Gastrocnemius medialis (tissue), 4 donors: ENCODE measurements at regions not wholly inside any gene's neighbourhood (a gene's known extent, or its start where the extent isn't known, plus 50 kb on each side); places are given as distances from the start of the nearest gene placed in this dataset.

Experiments used
- ATAC-seq, 2 donors: fragments of 150-250 bp; one replicate each; pipeline ENCODE4 v1.9.1; 2016
- DNase-seq, 2 donors: peaks; one replicate each; pipeline ENCODE4 v3.0.0-alpha.2; 2019
- H3K27ac ChIP-seq, 4 donors: fragments of 200-600 bp; sonication (generic); 1 replicate in 1 of 4; 2 replicates in 3 of 4; pipeline ENCODE4 v1.5.1; 2016 to 2018; ENCODE audit warnings: mild to moderate bottlenecking in 2 of 4, moderate library complexity in 1 of 4
- H3K27me3 ChIP-seq, 3 donors: fragments of 200-600 bp; sonication (generic) in 2 of 3; 1 replicate in 1 of 3; 2 replicates in 2 of 3; pipeline versions ENCODE4 v1.5.1 to v1.6.0; 2016 to 2019; ENCODE audit warnings: mild to moderate bottlenecking in 1 of 3, moderate library complexity in 1 of 3
- H3K36me3 ChIP-seq, 2 donors: fragments of 200-600 bp; sonication (generic) in 1 of 2; one replicate each; pipeline ENCODE4 v1.5.1; 2017 to 2018
- H3K4me1 ChIP-seq, 2 donors: fragments of 200-600 bp; sonication (generic) in 1 of 2; one replicate each; pipeline ENCODE4 v1.5.1; 2016 to 2017; ENCODE audit warnings: mild to moderate bottlenecking in 2 of 2
- H3K4me3 ChIP-seq, 4 donors: fragments of 200-600 bp; sonication (generic) in 3 of 4; 1 replicate in 1 of 4; 2 replicates in 3 of 4; pipeline ENCODE4 v1.5.1; 2016 to 2019; ENCODE audit warnings: mild to moderate bottlenecking in 2 of 4
- H3K9me3 ChIP-seq, 3 donors: fragments of 200-600 bp; sonication (generic) in 2 of 3; 1 replicate in 1 of 3; 2 replicates in 2 of 3; pipeline ENCODE4 v1.5.1; 2016 to 2019
- POLR2A ChIP-seq, 2 donors: fragments of 450-650 bp; IDR thresholded peaks; one replicate each; pipeline ENCODE4 v1.6.1; 2017; ENCODE audit warnings: antibody characterized with exemption in 2 of 2, mild to moderate bottlenecking in 2 of 2, moderate library complexity in 2 of 2
- in situ Hi-C, 4 donors: fragments of 200-750 bp; cut with MboI; loops; one replicate each; pipeline versions ENCODE4 v1.15.0 to v1.8.0; 2017; ENCODE audit warnings: low sequenced_read_pairs in 4 of 4
- intact Hi-C: fragments of 100-400 bp; cut with DNase I; formaldehyde crosslinking; loops from one replicate; pipeline ENCODE4 v1.15.1; 2023; ENCODE audit warnings: low total_unique reads
- TF ChIP-seq, protein P1 (sequence below), 5 experiments: fragments of 450-650 bp in 3 of 5; fragments of 200-600 bp in 2 of 5; sonication (generic) in 2 of 5; IDR thresholded peaks in 4 of 5; conservative IDR thresholded peaks in 1 of 5; 1 replicate in 4 of 5; 2 replicates in 1 of 5; pipeline ENCODE4 v1.5.1; 2016 to 2019; ENCODE audit warnings: antibody characterized with exemption in 5 of 5, mild to moderate bottlenecking in 3 of 5, moderate library complexity in 3 of 5

DNA sequence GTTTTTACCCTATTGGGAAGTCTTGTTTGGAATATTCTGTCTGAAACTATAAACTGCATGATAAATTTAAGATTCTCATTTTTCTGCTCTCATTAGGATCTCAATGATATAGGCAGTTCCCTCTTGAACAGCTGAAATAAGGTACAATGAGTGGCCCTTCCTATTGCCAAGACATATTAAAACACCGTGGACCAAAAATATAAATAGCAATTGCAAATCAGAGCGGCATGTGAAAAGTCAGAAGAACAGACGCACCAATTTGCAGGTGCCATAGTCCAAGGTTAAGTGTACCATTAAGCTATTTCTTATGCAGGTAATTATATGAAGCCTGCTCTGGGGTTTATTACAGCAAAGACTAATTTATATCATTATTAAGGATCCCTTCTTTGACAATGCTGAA lies 920.8 kb upstream of the CELF2 start:
- no peaks in the 10 kb centered on the region for H3K27me3 ChIP-seq
- intact Hi-C loops (no loop called here), in situ Hi-C loops (no loop called here)
- DNase-seq (no peak), ATAC-seq (no peak)
- H3K36me3 ChIP-seq, result no peaks in the 10 kb centered on the region
- H3K4me1 ChIP-seq, result no peaks in the 10 kb centered on the region
- no peaks in the 10 kb centered on the region for H3K9me3 ChIP-seq
- no peak overlapping the region for H3K4me3 ChIP-seq
- H3K27ac ChIP-seq, result no peak overlapping the region
- TF ChIP-seq POLR2A (IDR thresholded peaks at IDR 0.05), result no peak
- TF ChIP-seq, protein P1, sequence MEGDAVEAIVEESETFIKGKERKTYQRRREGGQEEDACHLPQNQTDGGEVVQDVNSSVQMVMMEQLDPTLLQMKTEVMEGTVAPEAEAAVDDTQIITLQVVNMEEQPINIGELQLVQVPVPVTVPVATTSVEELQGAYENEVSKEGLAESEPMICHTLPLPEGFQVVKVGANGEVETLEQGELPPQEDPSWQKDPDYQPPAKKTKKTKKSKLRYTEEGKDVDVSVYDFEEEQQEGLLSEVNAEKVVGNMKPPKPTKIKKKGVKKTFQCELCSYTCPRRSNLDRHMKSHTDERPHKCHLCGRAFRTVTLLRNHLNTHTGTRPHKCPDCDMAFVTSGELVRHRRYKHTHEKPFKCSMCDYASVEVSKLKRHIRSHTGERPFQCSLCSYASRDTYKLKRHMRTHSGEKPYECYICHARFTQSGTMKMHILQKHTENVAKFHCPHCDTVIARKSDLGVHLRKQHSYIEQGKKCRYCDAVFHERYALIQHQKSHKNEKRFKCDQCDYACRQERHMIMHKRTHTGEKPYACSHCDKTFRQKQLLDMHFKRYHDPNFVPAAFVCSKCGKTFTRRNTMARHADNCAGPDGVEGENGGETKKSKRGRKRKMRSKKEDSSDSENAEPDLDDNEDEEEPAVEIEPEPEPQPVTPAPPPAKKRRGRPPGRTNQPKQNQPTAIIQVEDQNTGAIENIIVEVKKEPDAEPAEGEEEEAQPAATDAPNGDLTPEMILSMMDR (IDR thresholded peaks at IDR 0.05 in 4 of 5, conservative IDR thresholded peaks at IDR 0.05 in 1 of 5), result no peak

DNA sequence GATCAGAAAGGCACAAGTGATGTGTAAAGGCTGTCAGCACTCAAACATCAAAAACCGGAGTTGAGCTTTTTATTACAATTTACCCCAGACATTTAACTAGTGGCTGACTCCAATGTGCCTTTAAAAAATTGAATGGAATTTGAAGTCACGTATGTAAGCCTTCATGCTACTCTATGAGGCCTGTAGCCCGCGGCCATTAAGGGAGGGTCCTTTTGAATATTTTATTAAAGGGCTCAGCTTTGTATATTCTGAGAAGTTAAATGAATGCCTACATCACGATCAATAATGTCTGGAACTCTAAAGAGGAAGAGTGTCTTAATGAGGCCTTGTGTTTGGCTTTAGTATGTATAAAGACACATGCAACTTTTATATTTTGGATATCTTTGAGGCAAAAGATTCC lies 916.6 kb upstream of the CELF2 start:
- TF ChIP-seq, protein P1 (IDR thresholded peaks at IDR 0.05 in 4 of 5, conservative IDR thresholded peaks at IDR 0.05 in 1 of 5), result no peak
- no peak for TF ChIP-seq POLR2A (IDR thresholded peaks at IDR 0.05)
- no peak for DNase-seq
- Histone ChIP-seq H3K4me3 (no peak overlapping the region), H3K9me3 (no peaks in the 10 kb centered on the region), H3K36me3 (no peaks in the 10 kb centered on the region), H3K27me3 (no peaks in the 10 kb centered on the region), H3K27ac (no peak overlapping the region), H3K4me1 (no peaks in the 10 kb centered on the region)
- no peak for ATAC-seq
- intact Hi-C loops (no loop called here), in situ Hi-C loops (no loop called here)

DNA sequence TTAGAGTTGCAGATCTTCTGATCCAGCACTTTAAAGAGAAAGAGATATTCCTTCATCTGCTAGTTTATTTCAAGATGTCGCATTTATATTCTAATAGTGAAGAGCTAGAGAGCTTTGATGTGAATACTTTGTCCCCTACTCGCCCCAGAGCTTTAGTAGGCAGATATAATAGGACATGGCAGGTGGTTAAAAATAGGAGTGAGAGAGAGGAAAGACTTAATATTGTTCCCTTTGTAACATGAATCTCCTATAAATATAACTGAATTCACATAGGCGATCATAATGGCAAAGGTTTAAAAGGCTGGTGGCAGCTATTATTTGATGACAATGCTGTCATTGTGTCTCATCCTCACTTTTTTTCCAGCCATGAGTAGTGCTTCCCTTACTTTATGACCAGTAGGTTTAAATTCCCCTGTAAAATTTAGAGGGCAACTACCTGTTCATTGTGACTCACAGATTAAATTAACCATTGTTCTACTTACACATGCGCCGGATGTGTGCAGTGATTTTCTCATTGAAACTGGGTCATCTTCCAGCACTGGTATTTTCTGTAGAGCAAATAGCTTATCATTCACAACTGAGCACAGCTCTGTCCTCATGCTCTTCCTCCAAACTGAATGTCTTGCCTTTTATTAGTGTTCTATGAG lies 906.7 kb upstream of the CELF2 start:
- intact Hi-C loops, result no loop called here
- no peaks in the 10 kb centered on the region for H3K27me3 ChIP-seq
- DNase-seq, result no peak
- TF ChIP-seq, protein P1 (IDR thresholded peaks at IDR 0.05 in 4 of 5, conservative IDR thresholded peaks at IDR 0.05 in 1 of 5), result no peak
- no peak for TF ChIP-seq POLR2A (IDR thresholded peaks at IDR 0.05)
- in situ Hi-C loops, result no loop called here
- H3K9me3 ChIP-seq, result no peaks in the 10 kb centered on the region
- ATAC-seq, result no peak
- H3K4me1 ChIP-seq, result no peaks in the 10 kb centered on the region
- no peak overlapping the region for H3K27ac ChIP-seq
- no peaks in the 10 kb centered on the region for H3K36me3 ChIP-seq
- no peak overlapping the region for H3K4me3 ChIP-seq

DNA sequence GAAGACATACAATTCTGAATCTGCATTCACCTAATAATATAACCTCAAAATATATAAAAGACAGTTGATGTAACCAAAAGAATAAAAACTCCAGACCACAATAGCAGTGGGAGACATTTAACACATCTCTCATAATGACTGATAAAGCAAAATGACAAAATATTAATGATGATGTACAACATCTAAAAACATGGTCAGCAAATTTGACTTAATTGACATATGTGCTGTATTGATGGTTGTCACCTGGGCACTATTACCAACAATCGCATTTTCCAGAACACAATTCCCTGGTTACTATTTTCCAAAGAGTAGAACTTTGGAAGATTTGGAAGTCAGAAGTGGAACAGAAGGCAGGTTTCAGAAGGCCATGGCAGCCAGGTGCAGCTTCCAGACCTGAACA lies 899.5 kb upstream of the CELF2 start:
- H3K9me3 ChIP-seq, result no peaks in the 10 kb centered on the region
- in situ Hi-C loops, result no loop called here
- DNase-seq (no peak), ATAC-seq (no peak)
- no peak overlapping the region for H3K4me3 ChIP-seq
- H3K27ac ChIP-seq, result no peak overlapping the region
- TF ChIP-seq, protein P1 (IDR thresholded peaks at IDR 0.05 in 4 of 5, conservative IDR thresholded peaks at IDR 0.05 in 1 of 5), result no peak
- TF ChIP-seq POLR2A (IDR thresholded peaks at IDR 0.05), result no peak
- no peaks in the 10 kb centered on the region for H3K4me1 ChIP-seq
- intact Hi-C loops, result no loop called here
- H3K36me3 ChIP-seq, result no peaks in the 10 kb centered on the region
- H3K27me3 ChIP-seq, result no peaks in the 10 kb centered on the region

DNA sequence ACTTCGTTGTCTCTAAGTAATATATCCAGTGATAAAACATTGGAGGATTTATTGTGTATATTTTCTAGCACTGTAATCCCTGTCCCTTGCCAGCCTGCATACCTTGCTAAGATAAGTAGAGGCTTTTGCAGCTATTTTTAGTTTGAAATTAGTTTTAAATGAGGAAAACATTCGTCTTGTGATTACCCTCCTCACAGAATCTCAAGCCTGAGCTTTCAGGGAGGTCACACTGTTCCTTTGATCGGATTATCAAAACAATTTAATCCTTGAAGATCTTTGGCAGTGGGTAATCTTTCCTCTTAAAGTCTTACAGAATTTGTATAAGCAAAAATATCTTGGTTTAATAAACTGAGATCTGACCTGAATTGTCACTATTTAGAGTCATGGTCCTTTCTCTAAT lies 897.0 kb upstream of the CELF2 start:
- ATAC-seq (no peak), DNase-seq (no peak)
- Histone ChIP-seq H3K27ac (no peak overlapping the region), H3K9me3 (no peaks in the 10 kb centered on the region), H3K36me3 (no peaks in the 10 kb centered on the region), H3K4me3 (no peak overlapping the region), H3K27me3 (no peaks in the 10 kb centered on the region), H3K4me1 (no peaks in the 10 kb centered on the region)
- TF ChIP-seq, protein P1 (IDR thresholded peaks at IDR 0.05 in 4 of 5, conservative IDR thresholded peaks at IDR 0.05 in 1 of 5), result no peak
- no peak for TF ChIP-seq POLR2A (IDR thresholded peaks at IDR 0.05)
- in situ Hi-C loops (no loop called here), intact Hi-C loops (no loop called here)
